Liver (tissue), 8 donors: ENCODE measurements at regions not wholly inside any gene's neighbourhood (a gene's known extent, or its start where the extent isn't known, plus 50 kb on each side); places are given as distances from the start of the nearest gene placed in this dataset.

Experiments
- DNase-seq: peaks from one replicate; pipeline ENCODE4 v3.0.0-alpha.2; 2017; ENCODE audit warnings: low spot score
- H3K27ac ChIP-seq, 2 donors: one replicate each; pipeline ENCODE4 v1.7.0; 2013; ENCODE audit warnings: inconsistent platforms in 2 of 2, low read length in 2 of 2, control low read depth in 1 of 2, low read depth in 1 of 2, mild to moderate bottlenecking in 1 of 2
- H3K27me3 ChIP-seq, 4 donors: one replicate each; pipeline versions ENCODE4 v1.6.1 to v1.7.0; 2013; ENCODE audit warnings: low read length in 3 of 4, inconsistent platforms in 1 of 4, mild to moderate bottlenecking in 1 of 4, moderate library complexity in 1 of 4; ENCODE audit not compliant: control insufficient read depth in 4 of 4, insufficient read depth in 4 of 4
- H3K36me3 ChIP-seq, 4 donors: one replicate each; pipeline versions ENCODE4 v1.6.1 to v1.7.0; 2013; ENCODE audit warnings: low read length in 3 of 4, mild to moderate bottlenecking in 3 of 4, low read depth in 1 of 4, moderate library complexity in 1 of 4; ENCODE audit not compliant: control insufficient read depth in 4 of 4, insufficient read depth in 3 of 4
- H3K4me1 ChIP-seq, 4 donors: one replicate each; pipeline versions ENCODE4 v1.6.1 to v1.7.0; 2013; ENCODE audit warnings: low read length in 3 of 4, mild to moderate bottlenecking in 3 of 4, moderate library complexity in 1 of 4; ENCODE audit not compliant: control insufficient read depth in 4 of 4, insufficient read depth in 4 of 4
- H3K4me3 ChIP-seq, 3 donors: one replicate each; pipeline versions ENCODE4 v1.6.1 to v1.7.0; 2013; ENCODE audit warnings: low read length in 3 of 3, control low read depth in 1 of 3, low read depth in 1 of 3, mild to moderate bottlenecking in 1 of 3
- H3K9ac ChIP-seq, 2 donors: one replicate each; pipeline ENCODE4 v1.7.0; 2013; ENCODE audit warnings: low read length in 2 of 2, mild to moderate bottlenecking in 2 of 2, moderate library complexity in 2 of 2, control low read depth in 1 of 2, low read depth in 1 of 2
- H3K9me3 ChIP-seq, 4 donors: one replicate each; pipeline versions ENCODE4 v1.6.1 to v1.7.0; 2013; ENCODE audit warnings: low read length in 3 of 4; ENCODE audit not compliant: control insufficient read depth in 4 of 4
- CTCF ChIP-seq: fragments of 150-350 bp; IDR thresholded peaks from 2 replicates; pipeline ENCODE4 v1.5.1; 2017; ENCODE audit warnings: improper control_type of control experiment, low read depth, low read length; ENCODE audit not compliant: missing input control
- EGR1 ChIP-seq, 2 donors: IDR thresholded peaks; 2 replicates each; pipeline ENCODE4 v1.6.1; 2016 to 2018; ENCODE audit warnings: antibody characterized with exemption in 2 of 2, low read depth in 2 of 2
- FOXA1 ChIP-seq: IDR thresholded peaks from 2 replicates; pipeline ENCODE4 v1.6.1; 2016; ENCODE audit warnings: antibody characterized with exemption
- FOXA2 ChIP-seq: IDR thresholded peaks from 2 replicates; pipeline ENCODE4 v1.6.1; 2016; ENCODE audit warnings: antibody characterized with exemption
- GABPA ChIP-seq, 2 donors: IDR thresholded peaks in 1 of 2; conservative IDR thresholded peaks in 1 of 2; 2 replicates each; pipeline ENCODE4 v1.6.1; 2016; ENCODE audit warnings: antibody characterized with exemption in 2 of 2, mild to moderate bottlenecking in 1 of 2, moderate library complexity in 1 of 2
- HNF4A ChIP-seq, 2 donors: conservative IDR thresholded peaks; 2 replicates each; pipeline ENCODE4 v1.6.1; 2016; ENCODE audit warnings: antibody characterized with exemption in 2 of 2, mild to moderate bottlenecking in 2 of 2
- JUND ChIP-seq, 2 donors: IDR thresholded peaks; 2 replicates each; pipeline ENCODE4 v1.6.1; 2016; ENCODE audit warnings: antibody characterized with exemption in 2 of 2
- MAX ChIP-seq: IDR thresholded peaks from 2 replicates; pipeline ENCODE4 v1.6.1; 2016; ENCODE audit warnings: antibody characterized with exemption
- NR2F2 ChIP-seq: IDR thresholded peaks from 2 replicates; pipeline ENCODE4 v1.6.1; 2016; ENCODE audit warnings: antibody characterized with exemption
- REST ChIP-seq: IDR thresholded peaks from 2 replicates; pipeline ENCODE4 v1.6.1; 2016; ENCODE audit warnings: antibody characterized with exemption, mild to moderate bottlenecking
- RXRA ChIP-seq, 2 donors: IDR thresholded peaks; 2 replicates each; pipeline ENCODE4 v1.6.1; 2017 to 2018; ENCODE audit warnings: antibody characterized with exemption in 2 of 2, mild to moderate bottlenecking in 1 of 2
- SP1 ChIP-seq: IDR thresholded peaks from 2 replicates; pipeline ENCODE4 v1.6.1; 2018; ENCODE audit warnings: antibody characterized with exemption, mild to moderate bottlenecking
- TAF1 ChIP-seq: conservative IDR thresholded peaks from 2 replicates; pipeline ENCODE4 v1.6.1; 2016; ENCODE audit warnings: antibody characterized with exemption, mild to moderate bottlenecking
- YY1 ChIP-seq: IDR thresholded peaks from 2 replicates; pipeline ENCODE4 v1.6.1; 2016; ENCODE audit warnings: antibody characterized with exemption, mild to moderate bottlenecking
- ZBTB33 ChIP-seq: IDR thresholded peaks from 2 replicates; pipeline ENCODE4 v1.6.1; 2016; ENCODE audit warnings: antibody characterized with exemption
- WGBS: extraction: QIAGEN DNeasy Blood & Tissue Kit; methylation state at CpG from one replicate; pipeline ENCODE4 v1.1.7; 2013; 5-methylcytosine and 5-hydroxymethylcytosine counted together
- donor health status: healthy.
- donor health status: healthy.
- donor health status: healthy.
- donor health status: healthy.
- donor health status: healthy.

GRCh38 chr13:104015646-104016396 lies 949.6 kb upstream of the SLC10A2 start:
- Histone ChIP-seq H3K9me3 (no peaks in the 10 kb centered on the region), H3K4me1 (no peaks in the 10 kb centered on the region), H3K27ac (no peak overlapping the region), H3K36me3 (no peaks in the 10 kb centered on the region), H3K27me3 (no peaks in the 10 kb centered on the region), H3K4me3 (no peak overlapping the region), H3K9ac (no peak overlapping the region)
- no peak for DNase-seq
- TF ChIP-seq CTCF = no peak
- TF ChIP-seq EGR1 (IDR thresholded peaks at IDR 0.05; ENCODE audit: low read depth in 2 of 2) = no peak
- TF ChIP-seq REST = no peak
- TF ChIP-seq FOXA1 = no peak
- TF ChIP-seq YY1 = no peak
- TF ChIP-seq HNF4A (conservative IDR thresholded peaks at IDR 0.05) = no peak
- no peak for TF ChIP-seq JUND (IDR thresholded peaks at IDR 0.05)
- TF ChIP-seq RXRA (IDR thresholded peaks at IDR 0.05) = no peak
- TF ChIP-seq ZBTB33 = no peak
- no peak for TF ChIP-seq MAX
- no peak for TF ChIP-seq SP1
- TF ChIP-seq GABPA (IDR thresholded peaks at IDR 0.05 in 1 of 2, conservative IDR thresholded peaks at IDR 0.05 in 1 of 2) = no peak
- no peak for TF ChIP-seq NR2F2
- no peak for TF ChIP-seq TAF1
- TF ChIP-seq FOXA2 = no peak
- WGBS = 58% methylated on average over 7 of the region's 7 CpGs
